SU-DHL-6 (cell line): ENCODE measurements at regions not wholly inside any gene's neighbourhood (a gene's known extent, or its start where the extent isn't known, plus 50 kb on each side); places are given as distances from the start of the nearest gene placed in this dataset.

ENCODE experiments used
- CTCF ChIP-seq: fragments of 200-600 bp; sonication (generic); IDR thresholded peaks from one replicate; pipeline ENCODE4 v1.5.1; 2017; ENCODE audit warnings: antibody characterized with exemption, mild to moderate bottlenecking, low read length, moderate library complexity; ENCODE audit not compliant: insufficient read depth, poor library complexity, severe bottlenecking
- EZH2phosphoT487 ChIP-seq: fragments of 200-600 bp; sonication (generic), shearing (Covaris generic); conservative IDR thresholded peaks from 2 replicates; pipeline ENCODE4 v1.6.1; 2018; ENCODE audit warnings: mild to moderate bottlenecking, antibody characterized with exemption, low read length, moderate library complexity, mixed read lengths

GRCh38 chr6:85867595-85867994 is 224.9 kb upstream of the SYNCRIP start:
- TF ChIP-seq CTCF, result no peak
- TF ChIP-seq EZH2phosphoT487, result no peak
